Activated naive CD4-positive, alpha-beta T cell treated with Interleukin-2 at 50 U/mL for 16 hours (primary cell): ENCODE measurements at regions not wholly inside any gene's neighbourhood (a gene's known extent, or its start where the extent isn't known, plus 50 kb on each side); places are given as distances from the start of the nearest gene placed in this dataset.

Source experiments
- DNase-seq: peaks from one replicate; pipeline ENCODE4 v3.0.0-alpha.2; 2020

DNA sequence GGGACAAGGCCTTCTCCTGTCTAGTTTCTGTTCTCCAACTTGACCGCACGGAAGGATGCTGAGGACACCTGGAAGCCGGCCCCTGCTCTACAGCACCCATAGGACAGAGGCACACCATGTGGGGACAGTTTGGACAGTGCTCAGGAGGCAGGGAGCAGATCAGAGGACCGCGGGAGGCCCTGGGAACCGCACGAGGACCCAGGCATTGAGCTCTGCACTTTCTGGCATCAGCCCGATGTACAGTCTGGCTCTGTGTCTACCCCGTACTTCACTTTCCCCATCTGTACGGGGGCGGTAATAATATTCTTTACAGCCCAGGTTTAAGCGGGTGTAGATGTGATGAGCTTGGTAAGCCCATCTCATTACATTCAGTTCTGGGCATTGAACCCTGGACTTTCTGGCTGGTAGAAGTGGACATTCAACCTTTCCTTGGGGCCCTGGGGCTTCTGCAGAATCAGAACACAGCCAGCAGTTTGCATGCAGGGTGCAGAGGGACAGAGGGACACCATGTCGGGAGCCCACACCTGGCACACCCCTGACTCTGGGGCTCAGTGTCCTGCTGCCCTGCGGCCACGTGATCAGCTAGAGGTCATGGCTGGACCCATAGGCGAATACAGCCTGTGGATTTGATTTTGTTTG lies 258.7 kb downstream of the SEC14L1 start:
- DNase-seq = no peak

DNA sequence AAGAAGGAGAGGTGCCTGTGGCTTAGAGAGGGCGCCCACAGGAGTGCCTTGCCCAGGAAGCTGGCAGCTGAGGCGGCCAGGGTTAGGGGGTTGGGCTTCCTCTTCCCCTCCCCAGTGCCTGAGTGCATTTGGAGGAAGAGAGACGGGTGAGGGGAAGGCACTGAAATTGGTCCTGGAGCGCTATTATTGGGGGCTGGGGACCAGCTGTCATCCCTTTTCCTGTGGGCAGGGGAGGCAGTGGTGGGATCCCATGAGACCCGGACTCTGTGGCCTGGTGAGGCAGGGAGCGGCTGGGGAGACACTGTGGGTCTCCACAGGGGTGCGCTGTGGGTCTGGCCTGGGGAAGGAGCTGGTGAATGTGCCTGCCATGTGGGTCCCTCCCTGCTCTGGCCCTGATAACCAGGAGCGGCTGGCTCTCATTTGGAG lies 259.7 kb downstream of the SEC14L1 start:
- peak; percentile 84 for DNase-seq

DNA sequence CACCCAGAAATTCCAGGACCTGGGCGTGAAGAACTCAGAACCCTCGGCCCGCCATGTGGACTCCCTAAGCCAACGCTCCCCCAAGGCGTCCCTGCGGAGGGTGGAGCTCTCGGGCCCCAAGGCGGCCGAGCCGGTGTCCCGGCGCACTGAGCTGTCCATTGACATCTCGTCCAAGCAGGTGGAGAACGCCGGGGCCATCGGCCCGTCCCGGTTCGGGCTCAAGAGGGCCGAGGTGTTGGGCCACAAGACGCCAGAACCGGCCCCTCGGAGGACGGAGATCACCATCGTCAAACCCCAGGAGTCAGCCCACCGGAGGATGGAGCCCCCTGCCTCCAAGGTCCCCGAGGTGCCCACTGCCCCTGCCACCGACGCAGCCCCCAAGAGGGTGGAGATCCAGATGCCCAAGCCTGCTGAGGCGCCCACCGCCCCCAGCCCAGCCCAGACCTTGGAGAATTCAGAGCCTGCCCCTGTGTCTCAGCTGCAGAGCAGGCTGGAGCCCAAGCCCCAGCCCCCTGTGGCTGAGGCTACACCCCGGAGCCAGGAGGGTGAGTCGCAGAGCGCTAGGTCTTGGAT lies 261.5 kb downstream of the SEC14L1 start:
- no peak for DNase-seq

DNA sequence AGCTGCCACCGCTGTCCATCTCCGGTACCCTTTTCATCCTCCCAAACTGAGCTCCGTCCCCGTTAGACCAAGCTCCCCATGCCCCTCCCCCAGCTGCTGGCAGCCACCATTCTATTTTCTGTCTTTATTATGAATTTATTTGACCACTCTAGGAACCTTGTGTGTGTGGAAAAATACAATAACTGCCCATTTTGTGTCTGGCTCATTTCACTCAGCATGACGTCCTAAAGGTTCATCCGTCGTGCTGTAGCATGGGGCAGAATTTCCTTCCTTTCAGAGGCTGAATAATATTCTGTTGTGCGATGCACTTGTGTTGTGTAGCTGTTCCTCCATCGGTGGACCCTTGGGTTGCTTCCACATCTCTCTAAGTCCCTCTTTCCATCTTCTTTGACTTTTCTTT lies 263.1 kb downstream of the SEC14L1 start:
- no peak for DNase-seq

DNA sequence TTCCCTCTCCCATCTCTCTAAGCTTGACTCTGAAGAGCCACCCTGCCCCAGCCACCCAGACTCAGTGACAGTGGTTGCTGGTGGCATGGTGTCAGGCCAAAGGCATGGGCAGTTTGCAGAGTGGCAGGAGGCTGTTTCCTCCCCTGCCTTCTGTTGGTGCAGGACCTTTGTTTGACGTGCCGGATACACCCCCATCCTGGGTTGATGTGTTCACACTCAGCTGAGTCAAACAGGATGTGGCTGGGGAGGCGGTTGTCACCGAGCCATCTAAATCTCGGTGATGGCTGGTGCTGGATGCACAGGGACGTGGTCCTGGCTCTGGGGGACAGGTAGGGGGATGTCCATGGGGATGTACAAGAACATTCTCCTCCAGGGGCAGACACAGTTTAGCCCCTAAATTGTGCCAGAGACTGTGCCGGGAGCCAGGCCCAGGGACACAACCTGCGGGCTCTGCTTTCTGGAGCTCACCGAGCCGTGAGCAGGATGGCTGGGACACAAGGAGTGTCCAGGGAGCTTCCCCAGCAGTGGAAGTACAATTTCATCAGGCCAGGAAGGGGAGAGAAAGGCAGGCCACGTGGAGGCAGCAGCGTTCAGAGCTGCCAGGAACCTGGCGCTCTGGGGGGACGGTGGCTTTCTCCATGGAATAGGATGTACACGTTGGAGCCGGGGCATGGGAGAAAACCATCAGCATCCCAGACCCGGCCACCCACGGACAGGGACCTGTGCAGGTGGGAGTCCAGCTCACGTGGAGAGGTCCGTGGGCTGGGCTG lies 264.2 kb downstream of the SEC14L1 start:
- peak; percentile 87 for DNase-seq

DNA sequence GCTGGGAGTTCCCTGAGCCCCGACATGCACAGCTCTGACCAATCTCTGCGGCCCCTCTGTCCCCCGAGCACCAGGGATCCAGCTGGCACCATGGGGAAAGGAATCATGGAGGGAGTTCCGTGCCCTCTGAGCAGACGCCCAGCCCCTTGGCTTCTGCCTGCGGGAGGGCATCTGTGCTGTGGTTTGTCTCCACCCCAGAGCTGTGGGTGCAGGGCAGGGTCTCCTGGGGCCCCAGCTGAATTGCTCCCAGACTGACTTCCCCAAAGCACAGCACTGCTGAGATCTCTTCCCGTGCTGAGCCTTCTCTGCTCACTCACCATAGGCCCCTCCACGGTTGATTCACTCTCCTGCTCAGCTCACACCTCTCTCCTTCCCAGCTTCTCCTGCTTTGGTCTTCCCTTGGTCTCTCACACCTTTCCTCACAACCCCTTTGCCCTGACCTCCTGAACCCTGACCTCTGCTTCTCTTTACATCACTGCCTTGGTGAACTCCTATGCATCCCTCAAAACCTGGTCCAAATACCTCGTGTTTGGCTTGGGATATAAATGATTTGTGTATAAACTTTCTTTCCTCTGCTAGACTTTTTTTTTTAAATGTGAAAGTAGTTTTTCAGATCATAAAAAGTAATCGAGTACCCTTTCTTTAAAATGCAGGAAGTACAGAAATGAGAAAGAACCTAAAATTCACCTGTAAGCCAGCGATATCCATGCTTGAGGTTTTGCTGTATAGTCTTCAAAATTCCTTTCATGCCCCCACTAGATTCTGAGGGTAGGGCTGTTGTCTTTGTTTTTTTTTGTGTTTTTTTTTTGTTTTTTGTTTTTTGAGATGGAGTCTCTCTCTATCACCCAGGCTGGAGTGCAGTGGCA lies 265.3 kb downstream of the SEC14L1 start:
- no peak for DNase-seq

DNA sequence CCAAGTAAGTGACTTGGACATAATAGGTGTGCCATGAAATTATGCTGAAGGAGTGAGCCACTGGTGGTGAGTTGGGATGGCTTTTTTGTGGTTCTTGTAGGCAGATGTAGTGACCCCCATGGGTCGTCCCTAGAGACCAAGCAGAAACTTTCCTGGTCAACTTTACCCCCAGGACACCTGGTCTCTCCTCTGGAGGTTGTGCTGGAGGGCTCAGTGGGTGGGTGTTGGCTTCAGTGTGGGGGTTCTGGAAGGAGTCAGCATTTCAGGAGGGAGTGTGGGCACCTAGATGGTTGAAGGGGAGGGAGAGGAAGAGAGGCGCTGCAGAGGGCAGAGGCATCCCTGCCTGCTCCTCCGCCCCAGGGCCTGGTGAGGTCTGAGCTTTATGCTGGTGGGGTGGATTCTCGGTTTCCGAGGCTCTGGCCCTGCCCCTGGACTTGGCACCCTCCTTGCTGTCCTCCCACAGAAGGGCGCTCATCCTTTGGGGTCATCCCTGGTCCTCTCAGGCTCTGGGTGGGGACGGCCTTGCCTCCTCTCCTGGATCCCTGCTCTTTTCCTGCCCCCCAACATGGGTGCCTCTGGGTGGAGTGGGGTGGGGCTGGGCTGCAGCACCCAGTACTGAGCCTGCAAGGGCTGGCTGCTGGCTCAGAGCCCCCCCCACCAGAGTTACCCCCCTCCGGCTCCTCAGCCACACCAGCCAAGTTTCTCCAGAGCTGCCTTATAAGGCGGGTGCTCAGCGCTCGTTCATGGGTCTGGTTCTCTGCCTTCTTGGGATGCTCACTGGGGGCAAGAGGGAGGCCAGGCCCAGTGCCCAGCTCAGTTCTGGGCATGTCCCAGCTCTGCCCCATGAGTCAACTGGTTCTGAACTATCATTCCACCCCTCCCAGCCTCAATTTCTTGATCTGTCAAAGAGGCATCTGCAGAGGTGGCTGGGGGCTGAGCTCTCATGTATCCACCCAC lies 266.8 kb downstream of the SEC14L1 start:
- no peak for DNase-seq

DNA sequence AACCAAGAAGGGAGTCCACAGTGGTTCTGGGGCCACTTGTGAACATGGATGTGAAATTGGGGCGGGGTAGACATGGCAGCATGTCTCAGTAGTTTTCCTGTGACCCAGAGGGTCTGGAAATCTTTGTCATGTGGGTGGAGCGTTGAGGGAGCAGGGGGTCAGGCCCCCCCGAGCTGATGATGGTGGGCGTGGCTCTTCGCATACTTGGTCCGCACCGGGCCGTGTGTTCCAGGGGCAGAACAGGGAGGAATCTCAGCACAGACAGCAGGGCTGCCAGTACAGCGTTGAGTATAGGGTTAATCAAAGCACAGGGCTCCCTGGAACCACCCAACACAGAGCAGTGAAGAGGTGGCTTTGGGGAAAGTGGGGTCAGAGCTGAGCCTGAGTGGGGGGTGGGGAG lies 267.5 kb downstream of the SEC14L1 start:
- no peak for DNase-seq

DNA sequence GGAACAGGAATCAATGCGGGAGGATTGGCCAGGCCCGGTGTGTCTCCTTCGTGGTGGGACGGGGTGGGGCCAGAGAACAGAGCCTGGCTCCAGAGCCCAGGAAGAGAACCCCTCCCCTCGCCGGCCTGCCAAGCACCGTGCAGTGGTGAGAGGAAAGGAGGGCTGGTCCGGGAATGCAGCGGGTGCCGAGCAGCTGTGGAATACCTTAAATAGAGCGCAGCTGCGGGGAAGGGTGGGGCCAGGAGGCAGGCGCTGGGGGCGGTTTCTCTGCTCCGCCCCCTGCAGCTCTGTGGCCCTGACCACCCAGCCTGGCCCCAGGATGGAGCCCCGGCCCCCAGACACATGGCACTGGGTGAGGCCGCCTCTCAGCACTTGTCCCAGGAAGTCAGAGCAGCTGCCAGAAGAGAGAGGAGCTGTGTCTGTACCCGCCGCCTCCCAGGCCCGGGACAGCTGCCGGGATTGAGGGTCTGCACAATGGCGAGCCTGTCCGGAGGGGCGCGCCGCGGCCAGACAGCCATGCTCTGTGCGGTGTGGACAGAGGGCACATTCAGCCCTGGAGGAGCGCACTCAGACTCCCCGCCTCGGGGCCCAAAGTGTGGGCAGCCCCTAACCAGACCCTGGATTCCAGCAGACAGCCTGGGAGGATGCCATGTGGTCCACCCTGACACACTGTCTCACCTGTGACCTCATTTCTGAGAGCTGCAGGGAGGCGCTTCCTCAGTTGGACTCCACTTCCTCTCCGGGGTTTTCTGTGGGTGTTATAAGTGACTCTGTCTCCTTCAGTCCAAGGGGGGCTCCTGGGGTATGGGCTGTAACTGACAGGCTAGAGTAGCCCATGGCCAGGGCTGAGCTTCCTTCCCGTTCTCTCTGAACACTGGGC lies 268.8 kb downstream of the SEC14L1 start:
- peak; percentile 38 for DNase-seq

DNA sequence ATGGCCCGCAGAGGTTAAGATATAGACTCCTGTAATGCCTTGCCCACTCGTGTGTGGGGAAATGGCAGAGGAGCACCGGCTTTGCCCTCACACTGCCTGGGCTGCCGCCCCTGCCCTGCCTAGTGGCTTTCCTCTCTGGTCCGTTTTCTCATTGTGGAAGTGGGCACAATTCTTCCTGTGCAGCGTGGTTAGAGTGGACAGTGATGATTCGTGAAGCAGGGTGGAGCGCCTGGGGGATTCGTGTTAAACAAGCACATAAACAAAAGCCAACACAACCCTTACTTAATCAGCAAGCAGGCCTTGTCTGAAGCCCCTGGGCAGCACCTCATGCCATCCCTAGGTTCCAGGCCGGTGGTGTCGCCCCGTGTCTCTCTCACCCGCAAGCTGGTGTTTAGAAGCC lies 269.7 kb downstream of the SEC14L1 start:
- no peak for DNase-seq

DNA sequence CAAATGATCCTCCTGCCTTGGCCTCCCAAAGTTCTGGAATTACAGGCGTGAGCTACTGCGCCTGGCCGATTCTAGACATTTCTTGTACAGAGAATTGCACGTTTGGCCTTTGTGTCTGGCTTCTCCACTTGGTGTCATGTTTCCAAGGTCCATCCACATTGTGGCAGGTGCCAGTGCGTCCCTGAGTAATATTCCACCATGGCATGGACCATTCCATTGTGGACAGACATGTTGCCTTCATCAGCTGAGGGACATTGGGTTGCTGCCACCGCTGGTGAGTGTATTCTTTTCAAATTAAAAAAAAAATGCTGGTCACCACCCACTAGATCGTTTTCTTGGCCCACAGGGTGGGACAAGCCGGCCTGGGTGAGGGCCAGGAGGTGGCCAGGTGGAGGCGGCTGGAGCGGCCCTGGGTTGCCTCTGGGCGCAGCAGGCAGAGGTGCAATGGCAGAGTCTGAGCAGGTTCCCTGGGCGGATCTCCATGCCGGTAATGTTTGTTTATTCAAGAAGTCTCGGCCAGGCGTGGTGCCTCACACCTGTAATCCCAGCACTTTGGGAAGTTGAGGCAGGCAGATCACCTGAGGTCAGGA lies 274.1 kb downstream of the SEC14L1 start:
- no peak for DNase-seq

DNA sequence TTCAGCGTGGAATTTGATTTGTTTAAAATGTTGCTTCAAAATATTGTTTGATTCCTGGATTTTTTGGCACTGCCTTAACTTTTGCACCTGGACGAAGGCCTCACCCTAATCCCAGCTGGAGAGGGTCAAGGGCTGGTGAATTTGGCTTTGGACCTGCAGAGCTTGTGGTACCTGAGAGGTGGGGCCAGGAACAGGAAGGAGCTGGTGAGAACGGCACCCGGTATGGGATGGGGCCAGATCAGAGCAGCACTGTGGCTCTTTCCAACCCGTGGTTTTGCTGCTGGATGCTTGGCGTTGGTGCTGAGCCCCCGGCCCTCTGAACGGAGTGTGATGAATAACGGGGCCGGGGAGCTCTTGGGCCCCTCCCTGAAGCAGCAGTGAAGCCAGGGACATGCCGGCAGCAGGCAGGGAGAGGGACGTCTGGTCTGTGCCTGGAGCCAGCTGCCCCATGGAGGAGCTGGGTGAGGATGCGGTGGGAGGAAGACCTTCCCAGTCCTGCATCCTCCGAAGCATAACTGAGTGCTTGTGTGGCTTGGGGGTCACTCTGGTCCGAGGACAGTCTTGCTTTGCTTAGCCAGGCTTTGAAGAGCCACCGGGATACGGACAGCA lies 275.4 kb downstream of the SEC14L1 start:
- no peak for DNase-seq

DNA sequence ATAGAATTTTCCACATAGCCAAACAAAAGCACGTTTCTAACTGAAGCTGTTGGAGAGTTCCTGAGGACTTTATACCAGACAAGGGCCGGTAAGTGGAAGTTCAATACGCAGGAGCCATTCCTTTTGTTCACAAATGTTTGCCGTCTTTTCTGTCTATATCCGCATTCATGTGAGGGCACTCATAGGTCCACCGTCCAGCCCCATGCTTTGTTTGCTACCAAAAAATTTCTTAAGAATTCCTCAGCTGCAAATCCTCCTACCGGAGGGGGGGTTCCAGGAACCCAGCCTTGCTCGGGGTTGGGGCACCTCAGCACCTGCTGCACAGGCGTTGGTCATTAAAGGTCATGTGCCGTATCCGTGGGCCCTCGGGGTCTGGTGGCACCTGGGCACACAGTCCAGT lies 276.8 kb downstream of the SEC14L1 start:
- no peak for DNase-seq

DNA sequence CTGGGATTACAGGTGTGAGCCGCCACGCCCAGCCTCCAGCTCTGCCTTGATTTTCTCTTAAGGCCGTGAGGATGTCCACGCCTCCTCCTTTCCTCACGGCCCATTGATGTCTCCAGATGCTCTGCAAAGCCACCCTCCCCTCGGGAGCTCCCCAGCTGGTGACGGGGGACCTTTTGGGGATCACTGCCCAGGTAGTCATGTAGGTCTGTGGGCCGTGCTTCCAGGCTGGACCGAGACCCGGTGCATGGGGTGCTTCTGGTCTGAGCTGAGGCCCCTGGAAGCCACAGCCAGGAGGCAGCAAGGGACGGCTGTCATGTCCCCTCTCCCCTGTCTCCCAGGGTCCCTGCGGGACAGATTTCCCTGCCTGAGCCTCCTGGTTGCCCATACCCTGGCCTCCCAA lies 277.8 kb downstream of the SEC14L1 start:
- no peak for DNase-seq

DNA sequence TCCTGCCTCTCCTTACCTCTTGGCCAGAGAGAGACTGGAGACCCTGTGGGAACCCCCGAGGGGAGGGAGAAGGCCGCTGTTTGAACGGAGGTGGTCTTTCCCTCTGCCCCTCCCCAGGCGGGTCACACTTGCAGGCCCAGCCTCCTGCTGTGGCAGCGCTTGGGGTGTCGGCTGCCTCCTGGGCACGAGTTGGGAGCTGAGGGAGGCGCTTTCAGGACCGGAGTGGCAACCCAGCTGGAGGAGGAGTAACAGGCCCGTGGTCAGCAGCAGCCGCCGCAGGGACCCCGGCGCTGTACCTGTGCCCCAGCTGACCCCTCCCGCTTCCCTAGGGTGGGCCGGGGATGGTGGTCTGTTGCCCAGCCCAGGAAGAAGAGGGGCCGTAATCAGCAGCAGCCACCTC lies 278.3 kb downstream of the SEC14L1 start:
- DNase-seq = no peak

DNA sequence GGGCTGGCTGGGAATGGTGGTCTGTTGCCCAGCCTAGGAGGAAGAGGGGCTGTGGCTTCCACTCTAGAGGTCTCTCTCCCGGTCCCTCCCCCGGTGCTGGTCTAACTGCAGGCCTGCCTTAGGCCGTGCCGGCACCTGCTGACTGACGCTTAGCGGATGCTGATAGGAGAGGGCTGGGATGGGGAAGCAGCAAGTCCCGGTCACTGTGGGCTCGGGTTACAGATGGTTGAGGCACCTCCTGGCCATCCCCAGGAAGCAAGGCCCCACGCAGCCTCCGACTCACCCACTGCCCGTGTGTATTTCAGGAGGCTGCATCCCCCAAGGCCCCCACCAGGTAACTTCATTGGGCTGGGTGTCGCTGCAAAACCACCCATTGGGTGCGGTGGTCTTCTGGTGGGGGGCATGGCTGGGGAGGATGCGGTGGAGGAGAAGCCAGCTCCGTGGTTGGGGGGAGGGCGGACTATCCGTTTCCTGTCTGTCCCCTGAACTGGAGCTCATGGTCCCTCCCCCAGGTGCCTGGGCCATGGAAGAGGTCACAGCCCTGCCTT lies 278.9 kb downstream of the SEC14L1 start:
- DNase-seq = no peak

DNA sequence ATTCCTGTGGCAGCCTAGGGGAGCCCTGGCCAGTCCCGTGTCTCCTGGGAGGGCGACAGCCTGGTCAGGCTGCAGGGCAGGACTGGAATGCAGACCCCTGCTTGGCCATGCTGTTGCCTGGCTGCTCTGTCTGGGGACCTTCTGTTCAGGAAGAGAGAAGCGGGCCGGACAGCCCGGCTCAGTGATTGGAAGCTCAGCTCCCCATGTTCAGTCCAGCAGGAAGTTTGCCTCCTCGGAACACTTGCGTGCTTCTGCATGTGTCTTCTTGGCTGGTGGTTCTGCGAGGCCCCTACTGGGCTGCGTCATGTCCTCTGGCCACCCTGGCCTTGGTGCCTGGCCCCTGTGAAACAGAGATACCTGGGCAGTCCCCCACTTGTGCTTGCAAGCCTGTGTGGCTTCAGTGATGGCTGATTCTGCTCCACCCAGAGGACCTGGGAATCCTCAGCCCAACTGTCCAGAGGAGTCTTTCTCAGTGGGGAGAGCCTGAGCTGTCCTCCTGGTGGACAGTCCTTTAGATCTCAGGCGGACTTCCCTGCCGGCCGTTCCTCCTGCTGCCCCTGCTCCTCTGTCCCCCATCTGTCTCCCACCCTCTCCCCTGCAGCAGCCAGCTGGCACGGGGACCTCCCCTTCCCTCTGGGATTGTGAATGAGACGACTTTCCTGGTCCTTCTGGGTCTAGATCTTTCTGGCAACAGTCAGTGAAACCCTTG lies 279.5 kb downstream of the SEC14L1 start:
- DNase-seq = no peak

DNA sequence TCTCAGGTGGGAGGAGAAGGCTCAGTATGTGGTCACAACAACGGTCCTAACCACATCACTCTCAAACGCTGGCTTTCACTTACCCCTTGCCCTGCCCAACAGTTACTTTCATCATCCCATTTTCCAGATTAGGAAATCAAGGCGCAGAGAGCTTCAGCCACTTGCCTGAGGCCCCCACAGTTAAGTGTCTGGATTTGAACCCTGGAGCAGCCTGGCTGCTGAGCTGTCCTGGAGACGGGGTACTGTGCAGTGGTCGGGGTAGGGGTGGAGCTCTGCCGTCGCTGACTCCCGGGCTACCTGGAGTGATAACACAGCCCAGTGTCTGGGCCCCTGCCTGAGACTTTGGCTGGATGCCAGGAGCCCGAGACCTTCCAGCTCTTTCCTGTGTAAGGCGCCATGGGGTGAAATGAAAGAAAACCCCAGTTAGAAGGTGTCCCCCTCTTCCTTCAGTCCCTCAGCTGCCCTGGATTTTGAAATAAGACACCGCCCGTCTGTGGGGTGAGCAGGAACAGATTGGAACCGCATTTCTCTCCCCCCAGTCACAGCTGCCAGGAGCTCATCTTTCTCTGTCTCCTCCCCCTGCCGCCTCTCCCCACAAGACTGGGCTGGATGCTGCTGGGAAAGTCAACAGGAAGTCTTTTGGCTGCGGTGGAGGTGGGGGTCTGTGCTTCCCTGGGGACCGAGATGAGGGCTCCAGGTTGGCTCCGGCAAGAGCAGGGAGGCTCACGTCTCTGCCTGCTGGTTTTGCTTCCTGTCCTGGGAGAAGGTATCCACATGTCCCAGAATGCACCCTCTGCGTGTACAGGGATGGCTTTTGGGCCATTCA lies 280.2 kb downstream of the SEC14L1 start:
- DNase-seq = peak; percentile 49
